Adrenal gland (tissue), 9 donors: ENCODE measurements at regions not wholly inside any gene's neighbourhood (a gene's known extent, or its start where the extent isn't known, plus 50 kb on each side); places are given as distances from the start of the nearest gene placed in this dataset.

ENCODE experiments used
- DNase-seq, 7 donors: peaks; one replicate each; pipeline ENCODE4 v3.0.0-alpha.2; 2019 to 2020
- H3K27ac ChIP-seq, 5 donors: fragments of 200-600 bp; sonication (generic) in 4 of 5; 1 replicate in 3 of 5; 2 replicates in 2 of 5; pipeline versions ENCODE4 v1.5.1 to v1.8.0; 2016 to 2020; ENCODE audit warnings: mild to moderate bottlenecking in 1 of 5
- H3K27me3 ChIP-seq: fragments of 200-600 bp; 2 replicates; pipeline ENCODE4 v1.8.0; 2021
- H3K36me3 ChIP-seq, 2 donors: fragments of 200-600 bp; replicated peaks in 1 of 2; 1 replicate in 1 of 2; 2 replicates in 1 of 2; pipeline versions ENCODE4 v1.5.1 to v1.8.0; 2018 to 2022
- H3K4me1 ChIP-seq, 2 donors: fragments of 200-600 bp; replicated peaks in 1 of 2; 1 replicate in 1 of 2; 2 replicates in 1 of 2; pipeline versions ENCODE4 v1.5.1 to v1.8.0; 2018 to 2021
- H3K4me3 ChIP-seq, 4 donors: fragments of 200-600 bp; sonication (generic) in 3 of 4; one replicate each; pipeline ENCODE4 v1.5.1; 2016 to 2018
- H3K9me3 ChIP-seq, 3 donors: fragments of 200-600 bp; sonication (generic) in 1 of 3; replicated peaks in 1 of 3; 1 replicate in 2 of 3; 2 replicates in 1 of 3; pipeline versions ENCODE4 v1.5.1 to v1.8.0; 2016 to 2021
- POLR2A ChIP-seq, 2 donors: fragments of 450-650 bp; IDR thresholded peaks; one replicate each; pipeline ENCODE4 v1.6.1; 2017; ENCODE audit warnings: antibody characterized with exemption in 2 of 2, mild to moderate bottlenecking in 2 of 2, moderate library complexity in 1 of 2
- WGBS, 4 donors: extraction: QIAGEN DNeasy Blood & Tissue Kit in 2 of 4; methylation state at CpG; one replicate each; pipeline versions ENCODE4 v1.1.5 to v1.1.7; 2013 to 2017; 5-methylcytosine and 5-hydroxymethylcytosine counted together
- intact Hi-C, 2 donors: fragments of 100-400 bp; cut with DNase I; formaldehyde crosslinking; loops; one replicate each; pipeline versions ENCODE4 v1.14.1 to v1.15.0; 2022 to 2023
- TF ChIP-seq, protein P1 (sequence below), 6 experiments: fragments of 450-650 bp in 4 of 6; fragments of 200-600 bp in 2 of 6; sonication (generic) in 1 of 6; IDR thresholded peaks; 1 replicate in 5 of 6; 2 replicates in 1 of 6; pipeline versions ENCODE4 v1.5.1 to v1.8.0; 2016 to 2021; ENCODE audit warnings: antibody characterized with exemption in 6 of 6, mild to moderate bottlenecking in 2 of 6, moderate library complexity in 1 of 6
- donor health status: healthy with polysubstance abuse.
- donor health status: Bipolar disorder and iron deficiency.
- donor health status: DM: yes; HTN: yes; CAD: no.
- donor health status: DM: no; HTN: no; CAD: no.
- donor health status: DM: no; HTN: no; CAD: no.

DNA sequence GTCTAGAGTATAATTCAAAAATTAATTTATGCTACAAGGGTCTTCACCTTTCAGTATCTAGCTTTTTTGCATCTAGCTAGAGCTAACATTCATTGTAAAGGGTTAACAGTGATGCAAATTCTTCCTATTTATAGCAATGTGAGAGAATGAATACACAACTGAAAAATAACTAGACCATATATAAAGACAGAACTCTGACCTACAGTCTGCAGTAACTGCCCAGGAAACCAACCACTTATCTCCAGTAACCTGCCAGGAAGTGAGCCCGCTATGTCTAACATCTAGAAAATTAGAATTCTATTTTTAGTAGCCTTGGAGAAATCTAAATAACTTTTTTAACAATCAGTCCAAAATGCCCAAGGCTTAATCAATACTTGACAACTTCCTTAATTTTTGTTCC, 1021.9 kb downstream of the LRFN5 start:
- intact Hi-C loops, result no loop called here
- Histone ChIP-seq H3K4me1 (no peaks in the 10 kb centered on the region), H3K27me3 (no peaks in the 10 kb centered on the region), H3K4me3 (no peak overlapping the region), H3K9me3 (no peaks in the 10 kb centered on the region), H3K27ac (no peak overlapping the region), H3K36me3 (no peaks in the 10 kb centered on the region)
- TF ChIP-seq, protein P1, sequence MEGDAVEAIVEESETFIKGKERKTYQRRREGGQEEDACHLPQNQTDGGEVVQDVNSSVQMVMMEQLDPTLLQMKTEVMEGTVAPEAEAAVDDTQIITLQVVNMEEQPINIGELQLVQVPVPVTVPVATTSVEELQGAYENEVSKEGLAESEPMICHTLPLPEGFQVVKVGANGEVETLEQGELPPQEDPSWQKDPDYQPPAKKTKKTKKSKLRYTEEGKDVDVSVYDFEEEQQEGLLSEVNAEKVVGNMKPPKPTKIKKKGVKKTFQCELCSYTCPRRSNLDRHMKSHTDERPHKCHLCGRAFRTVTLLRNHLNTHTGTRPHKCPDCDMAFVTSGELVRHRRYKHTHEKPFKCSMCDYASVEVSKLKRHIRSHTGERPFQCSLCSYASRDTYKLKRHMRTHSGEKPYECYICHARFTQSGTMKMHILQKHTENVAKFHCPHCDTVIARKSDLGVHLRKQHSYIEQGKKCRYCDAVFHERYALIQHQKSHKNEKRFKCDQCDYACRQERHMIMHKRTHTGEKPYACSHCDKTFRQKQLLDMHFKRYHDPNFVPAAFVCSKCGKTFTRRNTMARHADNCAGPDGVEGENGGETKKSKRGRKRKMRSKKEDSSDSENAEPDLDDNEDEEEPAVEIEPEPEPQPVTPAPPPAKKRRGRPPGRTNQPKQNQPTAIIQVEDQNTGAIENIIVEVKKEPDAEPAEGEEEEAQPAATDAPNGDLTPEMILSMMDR (IDR thresholded peaks at IDR 0.05), result no peak
- no peak for TF ChIP-seq POLR2A (IDR thresholded peaks at IDR 0.05)
- 63 to 76% (median 73%) methylated on average over 1 of the region's 1 CpG for WGBS, 4 donors
- DNase-seq, result no peak

DNA sequence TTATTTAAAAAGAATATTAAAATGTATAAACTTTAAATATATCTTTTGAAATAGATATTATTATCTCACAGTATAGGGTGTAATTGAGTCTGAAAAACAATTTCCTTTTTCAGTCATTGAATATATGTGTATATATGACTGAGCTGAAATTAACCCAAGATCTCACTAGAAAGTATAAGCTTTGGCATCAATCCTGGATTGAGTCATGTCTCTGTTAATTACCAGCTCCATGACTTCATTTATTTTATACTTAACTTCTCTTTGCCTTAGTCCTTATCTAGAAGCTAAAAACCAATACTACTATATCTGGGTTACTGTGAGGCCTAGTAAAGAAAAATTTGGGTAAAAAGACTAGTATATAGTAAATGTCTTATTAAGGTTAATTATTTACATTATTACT, 1020.3 kb downstream of the LRFN5 start:
- intact Hi-C loops, result no loop called here
- no peaks in the 10 kb centered on the region for H3K9me3 ChIP-seq
- H3K36me3 ChIP-seq, result no peaks in the 10 kb centered on the region
- no peaks in the 10 kb centered on the region for H3K4me1 ChIP-seq
- TF ChIP-seq POLR2A (IDR thresholded peaks at IDR 0.05), result no peak
- TF ChIP-seq, protein P1 (IDR thresholded peaks at IDR 0.05), result no peak
- DNase-seq, result no peak
- H3K4me3 ChIP-seq, result no peak overlapping the region
- H3K27me3 ChIP-seq, result no peaks in the 10 kb centered on the region
- no peak overlapping the region for H3K27ac ChIP-seq

DNA sequence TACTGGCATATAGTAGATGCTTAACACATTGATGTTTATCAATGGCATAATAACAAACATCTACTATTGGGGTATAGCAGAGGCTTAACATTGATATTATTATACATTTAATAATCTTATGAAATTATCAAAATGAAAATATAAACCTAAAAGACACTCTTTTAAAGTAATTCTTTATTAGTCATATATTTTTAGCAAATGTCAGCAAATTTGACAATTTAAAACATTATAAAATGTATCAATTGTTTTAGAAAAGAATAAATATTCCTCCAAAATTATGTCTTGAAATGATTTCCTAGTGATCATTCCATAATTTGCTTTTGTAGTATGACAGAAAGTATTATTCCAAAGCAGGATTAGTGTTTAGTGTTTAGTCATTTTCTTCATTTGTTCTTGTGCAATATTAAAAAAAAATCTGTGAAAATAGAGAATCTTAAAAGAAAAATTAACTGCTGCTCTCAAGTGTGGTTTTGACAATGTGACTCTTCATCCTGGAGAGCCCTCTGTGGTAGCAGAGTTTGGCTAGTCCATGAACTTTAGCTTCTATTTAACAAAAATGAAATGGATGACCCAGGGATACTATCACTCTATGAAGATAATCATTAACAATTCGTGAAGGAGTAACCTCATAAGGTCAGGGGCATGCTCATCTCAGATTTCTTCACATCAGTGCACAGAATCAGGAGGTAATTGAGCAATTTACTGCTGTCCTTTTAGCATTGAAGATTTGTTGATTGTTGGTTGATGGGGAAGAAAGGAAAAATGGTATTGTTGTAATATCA, 1018.5 kb downstream of the LRFN5 start:
- H3K4me1 ChIP-seq, result no peaks in the 10 kb centered on the region
- no peaks in the 10 kb centered on the region for H3K9me3 ChIP-seq
- no peak overlapping the region for H3K27ac ChIP-seq
- intact Hi-C loops, result no loop called here
- TF ChIP-seq, protein P1 (IDR thresholded peaks at IDR 0.05), result no peak
- TF ChIP-seq POLR2A (IDR thresholded peaks at IDR 0.05), result no peak
- no peaks in the 10 kb centered on the region for H3K36me3 ChIP-seq
- no peak overlapping the region for H3K4me3 ChIP-seq
- no peaks in the 10 kb centered on the region for H3K27me3 ChIP-seq
- DNase-seq, result no peak
- 13 to 35% (median 17%) methylated on average over 1 of the region's 1 CpG for WGBS, 4 donors

DNA sequence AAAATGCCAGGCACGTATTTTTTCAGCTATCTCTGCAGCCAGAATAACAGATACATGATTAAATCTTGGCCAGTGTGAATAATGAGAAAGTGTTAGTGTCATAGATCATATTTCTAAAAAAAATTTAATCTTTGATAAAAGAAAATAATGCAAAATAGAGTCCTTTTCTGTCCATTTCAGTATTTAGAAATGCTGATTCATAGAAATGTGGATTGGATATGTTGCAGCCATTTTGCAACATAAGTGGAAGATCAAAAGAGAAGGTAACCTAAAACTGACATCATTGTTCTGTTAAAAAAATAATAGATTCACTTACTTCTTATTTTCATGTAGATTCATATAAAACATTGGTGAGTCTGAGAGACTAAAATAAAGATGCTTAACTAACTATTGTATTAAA, 1010.3 kb downstream of the LRFN5 start:
- no peak overlapping the region for H3K4me3 ChIP-seq
- no peak for TF ChIP-seq POLR2A (IDR thresholded peaks at IDR 0.05)
- TF ChIP-seq, protein P1 (IDR thresholded peaks at IDR 0.05), result no peak
- no peak for DNase-seq
- 37 to 56% (median 46%) methylated on average over 1 of the region's 1 CpG for WGBS, 4 donors
- H3K9me3 ChIP-seq, result no peaks in the 10 kb centered on the region
- H3K4me1 ChIP-seq, result no peaks in the 10 kb centered on the region
- H3K27ac ChIP-seq, result no peak overlapping the region
- intact Hi-C loops, result no loop called here
- no peaks in the 10 kb centered on the region for H3K27me3 ChIP-seq
- H3K36me3 ChIP-seq, result no peaks in the 10 kb centered on the region
